ENCODE measurements at regions not wholly inside any gene's neighbourhood (a gene's known extent, or its start where the extent isn't known, plus 50 kb on each side); places are given as distances from the start of the nearest gene placed in this dataset.

- 79 to 80% methylated on average over 4 of the region's 4 CpGs for WGBS, 2 donors
- ATAC-seq, result no peak
- Histone ChIP-seq H3K27me3 (no peaks in the 10 kb centered on the region), H3K4me3 (no peak overlapping the region), H3K9me3 (peaks cover 0 to 7% (median 0%) of the 10 kb centered on the region in 11 donors), H3K36me3 (no peaks in the 10 kb centered on the region), H3K4me1 (no peaks in the 10 kb centered on the region), H3K27ac (no peak overlapping the region)
- intact Hi-C loops (cut with DNase I), result no loop called here
- no peak for DNase-seq
- TF ChIP-seq CTCF (IDR thresholded peaks at IDR 0.05), result no peak
Measured at GRCh38 chr1:86285796-86286195, 110.3 kb downstream of the ODF2L start.

GRCh38 chr1:86282611-86283010 is 113.5 kb downstream of the ODF2L start:
- ATAC-seq, result no peak

GRCh38 chr1:86277936-86278335 is 118.2 kb downstream of the ODF2L start:
- ATAC-seq (no peak), DNase-seq (no peak)
- 79% methylated on average over 4 of the region's 4 CpGs for WGBS, 2 donors
- H3K36me3 ChIP-seq, result no peaks in the 10 kb centered on the region
- no peaks in the 10 kb centered on the region for H3K27me3 ChIP-seq
- no peak for TF ChIP-seq CTCF (IDR thresholded peaks at IDR 0.05)
- no peak overlapping the region for H3K27ac ChIP-seq
- H3K9me3 ChIP-seq, result no peaks in the 10 kb centered on the region
- intact Hi-C loops (cut with DNase I), result no loop called here
- H3K4me3 ChIP-seq, result no peak overlapping the region
- H3K4me1 ChIP-seq, result no peaks in the 10 kb centered on the region

More at GRCh38 chr1:86282611-86283010, 113.5 kb downstream of the ODF2L start:
- H3K4me1 ChIP-seq, result no peaks in the 10 kb centered on the region
- DNase-seq, result no peak
- no peak overlapping the region for H3K27ac ChIP-seq
- no peak for TF ChIP-seq CTCF (IDR thresholded peaks at IDR 0.05)
- no peaks in the 10 kb centered on the region for H3K27me3 ChIP-seq
- no peak overlapping the region for H3K4me3 ChIP-seq
- peaks cover 0 to 7% (median 0%) of the 10 kb centered on the region in 11 donors for H3K9me3 ChIP-seq
- no peaks in the 10 kb centered on the region for H3K36me3 ChIP-seq
- intact Hi-C loops (cut with DNase I), result no loop called here

- intact Hi-C loops (cut with DNase I), result no loop called here
- no peaks in the 10 kb centered on the region for H3K36me3 ChIP-seq
Measured at GRCh38 chr1:86273066-86273465, 116.5 kb upstream of the COL24A1 start.

More at GRCh38 chr1:86273066-86273465, 116.5 kb upstream of the COL24A1 start:
- no peak overlapping the region for H3K4me3 ChIP-seq
- ATAC-seq, result no peak
- no peaks in the 10 kb centered on the region for H3K27me3 ChIP-seq
- no peak for DNase-seq
- no peaks in the 10 kb centered on the region for H3K9me3 ChIP-seq
- no peak for TF ChIP-seq CTCF (IDR thresholded peaks at IDR 0.05)
- H3K27ac ChIP-seq, result no peak overlapping the region
- no peaks in the 10 kb centered on the region for H3K4me1 ChIP-seq

Measured in heart right ventricle (tissue), 16 donors.